ENCODE measurements at regions not wholly inside any gene's neighbourhood (a gene's known extent, or its start where the extent isn't known, plus 50 kb on each side); places are given as distances from the start of the nearest gene placed in this dataset.

GRCh38 chr1:106226550-106226949 is 829.9 kb upstream of the PRMT6 start:
- TF ChIP-seq POLR2A (IDR thresholded peaks at IDR 0.05; ENCODE audit: low read depth, low read length) (no peak), POLR2AphosphoS5 (IDR thresholded peaks at IDR 0.05; ENCODE audit: low read depth, low read length) (no peak)
